ENCODE measurements at regions not wholly inside any gene's neighbourhood (a gene's known extent, or its start where the extent isn't known, plus 50 kb on each side); places are given as distances from the start of the nearest gene placed in this dataset.

DNA sequence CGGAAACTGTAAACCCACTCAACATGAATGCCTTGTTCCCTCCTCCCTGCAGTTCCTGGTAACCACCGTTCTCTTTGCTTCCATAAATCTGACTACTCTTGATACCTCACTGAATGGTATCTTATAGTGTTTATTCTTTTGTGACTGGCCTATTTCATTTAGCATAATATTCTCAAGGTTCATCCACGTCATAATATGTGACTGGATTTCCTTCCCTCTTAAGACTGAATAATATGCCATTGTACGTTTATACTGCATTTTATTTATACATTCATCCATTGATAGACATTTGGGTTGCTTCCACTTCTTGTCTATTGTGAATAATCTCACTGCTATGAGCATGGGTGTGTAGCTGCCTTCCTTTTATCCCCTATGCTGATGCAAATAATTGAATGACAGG, 253.3 kb upstream of the SMARCA2 start:
- H3K27ac Mint-ChIP-seq: no peak overlapping the region
- H3K4me1 Mint-ChIP-seq (ENCODE audit: low read depth): no peaks in the 10 kb centered on the region
- no peak for DNase-seq (ENCODE audit: low spot score)
- H3K9me3 Mint-ChIP-seq: peaks cover 6% of the 10 kb centered on the region
- intact Hi-C loops (cut with micrococcal nuclease): no loop called here
- H3K27me3 Mint-ChIP-seq (ENCODE audit: low read depth): no peaks in the 10 kb centered on the region
- no peak overlapping the region for H3K4me3 Mint-ChIP-seq (ENCODE audit: low read depth)
- H3K36me3 Mint-ChIP-seq (ENCODE audit: low read depth): no peaks in the 10 kb centered on the region

DNA sequence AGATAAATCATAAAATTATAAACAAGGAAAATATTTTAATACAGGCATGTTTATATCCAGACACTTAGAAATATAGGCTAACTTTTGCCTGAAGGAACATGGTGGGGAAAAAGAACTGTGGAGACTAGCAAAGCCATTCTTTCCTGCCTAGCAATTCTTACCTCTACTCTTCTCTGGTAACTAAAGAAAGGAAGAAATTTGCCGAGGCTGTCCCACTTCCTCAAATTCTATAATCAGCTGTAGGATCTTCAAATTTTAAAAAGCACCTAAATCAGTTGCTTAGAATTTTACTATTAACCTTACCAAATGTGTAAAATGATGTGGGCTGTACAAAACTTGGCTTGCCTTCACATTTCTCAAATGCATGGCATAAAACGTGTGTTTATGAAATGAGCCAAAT, 249.1 kb upstream of the SMARCA2 start:
- Mint-ChIP-seq H3K27ac (no peak overlapping the region), H3K4me3 (ENCODE audit: low read depth) (no peak overlapping the region), H3K27me3 (ENCODE audit: low read depth) (no peaks in the 10 kb centered on the region), H3K4me1 (ENCODE audit: low read depth) (no peaks in the 10 kb centered on the region), H3K9me3 (no peaks in the 10 kb centered on the region), H3K36me3 (ENCODE audit: low read depth) (no peaks in the 10 kb centered on the region)
- no peak for DNase-seq (ENCODE audit: low spot score)
- intact Hi-C loops (cut with micrococcal nuclease): no loop called here

DNA sequence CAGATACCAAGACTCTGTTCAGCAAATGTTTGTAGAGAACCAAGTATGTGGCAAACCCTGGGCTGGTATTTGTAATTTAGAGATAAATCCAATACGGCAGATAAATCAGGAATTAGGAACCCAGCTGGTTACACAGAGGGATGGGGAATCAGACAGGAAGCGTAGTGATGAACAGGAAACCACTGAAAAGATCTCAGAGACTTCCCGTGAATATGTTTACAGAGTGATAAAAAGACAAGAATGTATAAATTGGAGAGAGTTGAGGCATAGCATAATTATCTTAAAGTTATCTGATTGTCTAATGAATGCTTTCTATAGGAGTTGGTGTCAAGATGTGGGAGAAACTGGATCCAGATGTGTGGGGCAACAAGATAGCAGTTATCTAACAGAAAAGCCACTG, 246.6 kb upstream of the SMARCA2 start:
- DNase-seq (ENCODE audit: low spot score): no peak
- no peaks in the 10 kb centered on the region for H3K36me3 Mint-ChIP-seq (ENCODE audit: low read depth)
- intact Hi-C loops (cut with micrococcal nuclease): no loop called here

DNA sequence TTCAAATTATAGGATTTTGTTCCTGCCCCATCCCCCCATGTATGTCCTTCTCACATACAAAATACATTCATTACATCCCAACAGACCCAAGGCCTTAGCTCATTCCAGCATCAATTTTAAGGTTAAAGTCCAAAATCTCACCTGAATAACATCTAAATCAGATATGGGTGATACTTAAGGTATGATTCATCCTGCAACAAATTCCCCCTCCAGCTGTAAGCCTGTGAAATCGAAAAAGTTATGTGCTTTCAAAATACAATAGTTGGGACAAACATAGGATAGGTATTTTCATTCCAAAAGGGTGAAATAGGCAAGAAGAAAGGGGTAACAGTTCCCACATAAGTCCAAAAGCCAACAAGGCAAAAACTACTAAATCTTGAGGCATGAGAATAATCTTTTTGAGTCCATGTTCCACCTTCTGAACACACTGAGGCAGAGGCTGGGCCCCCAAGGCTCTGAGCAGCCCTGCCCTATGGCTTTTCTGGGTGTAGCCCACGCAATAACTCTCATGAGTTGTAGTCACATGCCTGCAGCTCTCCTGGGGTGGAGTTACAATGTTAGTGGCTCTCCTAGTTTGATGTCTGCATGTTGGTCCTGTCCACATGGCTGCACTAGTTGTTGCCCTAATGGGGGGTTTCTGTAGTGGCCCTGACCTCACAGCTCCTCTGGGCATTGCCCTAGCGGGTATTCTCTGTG, 243.9 kb upstream of the SMARCA2 start:
- no peaks in the 10 kb centered on the region for H3K9me3 Mint-ChIP-seq
- intact Hi-C loops (cut with micrococcal nuclease): no loop called here
- H3K36me3 Mint-ChIP-seq (ENCODE audit: low read depth): no peaks in the 10 kb centered on the region
- H3K27ac Mint-ChIP-seq: no peak overlapping the region
- no peaks in the 10 kb centered on the region for H3K27me3 Mint-ChIP-seq (ENCODE audit: low read depth)
- DNase-seq (ENCODE audit: low spot score): no peak
- H3K4me1 Mint-ChIP-seq (ENCODE audit: low read depth): no peaks in the 10 kb centered on the region
- no peak overlapping the region for H3K4me3 Mint-ChIP-seq (ENCODE audit: low read depth)

More for the DNA sequence above, 246.6 kb upstream of the SMARCA2 start:
- Mint-ChIP-seq H3K4me3 (ENCODE audit: low read depth) (no peak overlapping the region), H3K27me3 (ENCODE audit: low read depth) (no peaks in the 10 kb centered on the region), H3K27ac (no peak overlapping the region), H3K9me3 (no peaks in the 10 kb centered on the region), H3K4me1 (ENCODE audit: low read depth) (no peaks in the 10 kb centered on the region)

DNA sequence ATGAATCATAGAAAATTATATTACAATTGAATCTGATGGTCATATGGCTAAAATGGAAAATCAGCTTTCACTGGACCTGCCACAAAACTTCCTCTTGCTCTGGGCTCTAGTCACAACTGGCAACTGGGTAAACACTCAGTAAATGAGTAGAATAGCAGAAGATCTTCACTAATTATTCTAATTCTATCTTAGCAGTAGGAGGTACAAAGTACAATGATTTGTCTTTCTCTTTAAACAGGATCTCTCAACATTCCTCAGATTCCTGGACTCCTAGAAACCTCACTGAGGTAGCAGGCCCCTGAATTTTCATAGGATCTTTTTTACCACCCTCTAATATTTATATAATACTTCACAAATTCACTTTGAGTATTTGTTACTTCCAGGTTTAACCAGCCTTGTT, 239.9 kb upstream of the SMARCA2 start:
- intact Hi-C loops (cut with micrococcal nuclease): no loop called here
- no peaks in the 10 kb centered on the region for H3K9me3 Mint-ChIP-seq
- H3K27ac Mint-ChIP-seq: no peak overlapping the region
- H3K4me1 Mint-ChIP-seq (ENCODE audit: low read depth): no peaks in the 10 kb centered on the region
- H3K27me3 Mint-ChIP-seq (ENCODE audit: low read depth): no peaks in the 10 kb centered on the region
- DNase-seq (ENCODE audit: low spot score): no peak
- no peaks in the 10 kb centered on the region for H3K36me3 Mint-ChIP-seq (ENCODE audit: low read depth)
- H3K4me3 Mint-ChIP-seq (ENCODE audit: low read depth): no peak overlapping the region

DNA sequence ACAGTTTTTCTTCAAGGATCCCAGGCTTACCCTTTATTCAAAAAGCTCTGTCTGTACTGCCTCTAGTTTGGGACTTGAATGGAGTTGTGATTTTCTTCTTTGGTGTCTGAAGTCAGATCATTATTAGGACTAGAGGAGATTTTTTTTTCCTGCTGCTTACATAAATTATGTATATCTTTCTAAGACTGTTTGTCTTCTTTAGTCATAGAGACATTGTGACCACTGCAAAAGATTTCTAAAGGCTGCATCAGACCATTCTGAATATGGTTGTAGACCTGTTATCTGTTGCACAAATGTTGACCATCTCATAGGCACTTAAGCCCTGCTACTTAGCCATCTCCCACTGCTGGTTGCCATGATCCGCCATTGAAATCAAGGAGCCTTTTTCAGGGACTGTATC, 238.5 kb upstream of the SMARCA2 start:
- no peak for DNase-seq (ENCODE audit: low spot score)
- H3K27me3 Mint-ChIP-seq (ENCODE audit: low read depth): no peaks in the 10 kb centered on the region
- H3K27ac Mint-ChIP-seq: no peak overlapping the region
- H3K9me3 Mint-ChIP-seq: no peaks in the 10 kb centered on the region
- H3K36me3 Mint-ChIP-seq (ENCODE audit: low read depth): no peaks in the 10 kb centered on the region
- H3K4me1 Mint-ChIP-seq (ENCODE audit: low read depth): no peaks in the 10 kb centered on the region
- intact Hi-C loops (cut with micrococcal nuclease): no loop called here
- no peak overlapping the region for H3K4me3 Mint-ChIP-seq (ENCODE audit: low read depth)

DNA sequence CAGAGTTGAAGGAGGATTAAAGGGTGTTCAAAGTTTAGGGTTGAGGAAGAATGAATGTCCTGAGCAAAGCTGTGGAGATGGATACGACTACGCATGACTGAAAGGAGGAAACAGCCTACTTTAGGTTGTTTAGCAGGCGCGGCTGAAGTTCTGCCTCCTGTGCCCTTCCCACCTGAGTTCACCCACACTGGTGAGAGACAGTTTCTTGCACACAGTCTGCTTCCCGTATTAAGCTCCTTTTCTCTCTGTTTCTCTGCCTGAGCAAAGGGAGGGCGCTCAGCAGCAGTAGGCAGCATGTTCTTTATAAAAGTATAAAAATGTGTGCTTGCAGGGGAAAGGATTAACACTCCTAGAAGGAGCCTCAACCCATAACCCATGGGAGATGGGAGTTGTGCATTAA, 224.0 kb upstream of the SMARCA2 start:
- H3K27ac Mint-ChIP-seq: no peak overlapping the region
- no peak overlapping the region for H3K4me3 Mint-ChIP-seq (ENCODE audit: low read depth)
- H3K4me1 Mint-ChIP-seq (ENCODE audit: low read depth): no peaks in the 10 kb centered on the region
- intact Hi-C loops (cut with micrococcal nuclease): no loop called here
- no peaks in the 10 kb centered on the region for H3K36me3 Mint-ChIP-seq (ENCODE audit: low read depth)
- H3K9me3 Mint-ChIP-seq: no peaks in the 10 kb centered on the region
- H3K27me3 Mint-ChIP-seq (ENCODE audit: low read depth): peaks cover 2% of the 10 kb centered on the region
- no peak for DNase-seq (ENCODE audit: low spot score)

DNA sequence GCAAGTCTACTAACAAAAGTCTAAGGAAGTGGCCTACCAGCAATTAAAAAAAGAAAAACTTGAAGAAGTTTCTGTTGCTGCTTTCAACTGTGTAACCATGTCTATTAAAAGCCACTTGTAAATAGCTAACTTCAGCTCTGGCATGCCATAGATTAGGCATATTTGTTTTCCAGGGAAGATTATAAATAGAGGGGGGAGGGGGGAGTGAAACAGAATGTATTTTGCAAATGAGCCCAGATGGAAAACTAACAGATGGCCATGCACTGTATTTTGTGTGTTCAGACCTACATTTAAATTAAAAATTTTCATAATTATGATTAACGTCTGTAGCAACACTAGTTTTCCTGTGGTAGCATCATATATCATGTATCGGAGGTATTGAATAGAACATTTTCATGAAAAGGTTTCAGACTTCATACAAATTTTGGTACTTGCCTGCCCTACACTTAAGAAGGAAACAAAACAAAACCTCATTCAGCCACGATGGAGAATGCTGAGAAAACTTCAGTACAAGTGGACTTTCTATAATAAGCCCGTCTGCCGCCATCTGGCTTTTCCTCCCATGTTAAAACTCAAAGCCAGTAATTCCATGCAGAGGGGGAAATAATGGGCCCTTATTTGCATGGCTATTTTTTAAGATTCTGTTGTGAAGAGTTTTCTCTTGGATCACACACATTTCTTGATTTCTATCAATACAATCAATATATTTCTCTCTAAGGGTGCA, 220.4 kb upstream of the SMARCA2 start:
- no peaks in the 10 kb centered on the region for H3K9me3 Mint-ChIP-seq
- no peak overlapping the region for H3K4me3 Mint-ChIP-seq (ENCODE audit: low read depth)
- peaks cover 2% of the 10 kb centered on the region for H3K27me3 Mint-ChIP-seq (ENCODE audit: low read depth)
- no peaks in the 10 kb centered on the region for H3K36me3 Mint-ChIP-seq (ENCODE audit: low read depth)
- intact Hi-C loops (cut with micrococcal nuclease): no loop called here
- DNase-seq (ENCODE audit: low spot score): no peak
- no peaks in the 10 kb centered on the region for H3K4me1 Mint-ChIP-seq (ENCODE audit: low read depth)
- no peak overlapping the region for H3K27ac Mint-ChIP-seq

DNA sequence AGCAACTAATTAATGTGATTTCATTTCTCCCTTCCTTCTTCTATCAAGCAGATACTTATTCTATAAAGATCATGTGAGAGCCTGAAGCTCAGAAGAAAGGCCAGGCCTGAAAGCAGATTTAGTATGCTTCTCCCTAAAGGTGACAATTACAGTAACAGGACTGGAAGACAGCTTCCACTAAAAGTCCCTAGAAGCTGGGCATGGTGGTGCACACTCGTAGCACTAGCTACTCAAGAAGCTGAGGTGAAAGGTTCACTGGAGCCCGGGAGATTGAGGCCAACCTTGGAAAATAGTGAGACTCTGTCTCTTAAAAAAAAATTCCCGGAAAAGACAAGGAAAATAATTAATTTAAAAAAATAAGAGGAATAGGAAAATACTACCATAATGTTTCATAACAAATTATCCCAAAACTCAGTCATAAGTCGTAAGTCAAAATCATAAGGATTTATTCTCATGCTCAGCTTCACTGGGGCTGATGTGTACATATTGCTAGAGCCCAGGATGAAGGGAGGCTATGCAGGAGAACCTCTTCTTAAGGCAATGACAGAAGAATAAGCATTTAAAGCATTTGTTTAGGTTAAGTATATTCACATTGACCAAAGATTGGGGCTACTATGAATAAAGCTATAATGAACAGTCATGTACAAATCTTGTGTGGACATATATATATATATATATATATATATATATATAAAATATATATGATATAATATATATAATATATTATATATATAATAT, 210.8 kb upstream of the SMARCA2 start:
- Mint-ChIP-seq H3K4me3 (ENCODE audit: low read depth) (no peak overlapping the region), H3K9me3 (no peaks in the 10 kb centered on the region), H3K27ac (no peak overlapping the region), H3K27me3 (ENCODE audit: low read depth) (no peaks in the 10 kb centered on the region), H3K4me1 (ENCODE audit: low read depth) (peaks cover 4% of the 10 kb centered on the region), H3K36me3 (ENCODE audit: low read depth) (no peaks in the 10 kb centered on the region)
- intact Hi-C loops (cut with micrococcal nuclease): loop anchor here (2.0 to 10.0 kb wide), 2 partner anchors 75 to 281 kb away; no protein-coding TSS in a partner anchor
- no peak for DNase-seq (ENCODE audit: low spot score)

DNA sequence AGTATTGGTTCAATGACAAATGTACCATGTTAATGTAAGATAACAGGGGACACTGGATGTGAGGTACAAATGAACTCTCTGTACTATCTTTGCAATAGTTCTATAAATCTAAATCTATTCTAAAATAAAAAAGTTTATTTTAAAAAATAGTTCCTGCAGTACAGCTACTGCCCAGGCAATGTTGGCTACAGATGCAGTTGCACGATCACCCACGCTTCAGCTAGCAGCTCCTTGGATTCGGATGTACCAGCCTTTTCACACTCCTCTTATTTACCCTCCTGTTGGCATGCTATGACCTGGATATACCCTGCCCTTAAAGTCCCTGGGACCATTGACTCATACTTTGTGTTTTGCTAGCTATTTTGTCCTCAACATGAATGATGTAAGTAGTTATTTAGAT, 185.4 kb upstream of the SMARCA2 start:
- intact Hi-C loops (cut with micrococcal nuclease): no loop called here
- no peaks in the 10 kb centered on the region for H3K9me3 Mint-ChIP-seq
- peaks cover 13% of the 10 kb centered on the region for H3K27me3 Mint-ChIP-seq (ENCODE audit: low read depth)
- H3K4me3 Mint-ChIP-seq (ENCODE audit: low read depth): no peak overlapping the region
- H3K36me3 Mint-ChIP-seq (ENCODE audit: low read depth): no peaks in the 10 kb centered on the region
- no peak for DNase-seq (ENCODE audit: low spot score)
- no peak overlapping the region for H3K27ac Mint-ChIP-seq
- no peaks in the 10 kb centered on the region for H3K4me1 Mint-ChIP-seq (ENCODE audit: low read depth)

DNA sequence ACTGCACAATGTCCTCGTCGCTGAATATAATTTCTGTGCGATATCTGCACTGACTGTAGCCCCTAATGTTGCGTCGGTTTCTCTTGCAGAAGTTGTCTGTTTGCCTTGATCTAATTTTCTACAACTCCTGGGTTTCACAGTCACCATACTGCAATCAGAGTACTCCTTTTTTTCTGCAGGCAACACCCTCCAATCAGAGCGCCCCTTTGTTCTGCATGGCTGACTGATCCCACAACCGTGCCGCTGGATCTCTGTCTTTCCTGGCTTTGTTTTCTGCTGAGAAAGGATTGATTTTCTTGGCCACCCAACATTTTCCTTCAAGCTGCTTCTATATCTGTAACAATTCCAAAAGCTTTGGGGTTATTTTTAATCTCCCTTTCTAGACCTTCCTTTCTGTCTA, 182.2 kb upstream of the SMARCA2 start:
- Mint-ChIP-seq H3K27ac (no peak overlapping the region), H3K4me1 (ENCODE audit: low read depth) (no peaks in the 10 kb centered on the region), H3K27me3 (ENCODE audit: low read depth) (peaks cover 11% of the 10 kb centered on the region), H3K36me3 (ENCODE audit: low read depth) (no peaks in the 10 kb centered on the region), H3K9me3 (no peaks in the 10 kb centered on the region), H3K4me3 (ENCODE audit: low read depth) (no peak overlapping the region)
- intact Hi-C loops (cut with micrococcal nuclease): no loop called here
- no peak for DNase-seq (ENCODE audit: low spot score)

DNA sequence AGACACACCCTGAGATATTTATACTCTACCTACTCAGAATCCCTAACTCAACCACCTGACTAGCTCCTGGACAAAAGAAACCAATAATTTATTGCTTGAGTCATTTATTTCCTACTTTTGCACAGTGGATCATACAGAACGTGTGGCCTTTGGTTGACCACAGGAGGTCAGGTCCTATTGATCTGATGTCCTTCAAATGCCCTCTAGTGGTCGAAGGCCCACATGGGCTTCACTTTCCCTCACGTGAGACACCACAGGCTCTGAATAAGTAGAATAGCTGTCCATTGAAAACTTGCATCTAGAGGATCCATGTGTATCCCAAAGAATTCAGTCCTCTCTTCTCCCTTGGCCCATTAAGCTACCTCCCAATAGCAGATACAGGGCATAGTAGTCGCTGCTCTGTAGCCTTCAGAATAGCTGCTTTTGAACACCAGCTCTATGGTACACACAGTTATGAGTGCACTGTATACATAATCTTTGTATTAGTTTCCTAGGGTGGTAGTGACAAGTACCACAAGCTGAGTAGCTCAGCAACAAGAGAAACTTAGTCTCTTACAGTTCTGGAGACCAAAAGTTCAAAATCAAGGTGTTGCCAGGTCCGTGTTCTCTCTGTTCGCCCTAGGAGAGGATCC, 177.6 kb upstream of the SMARCA2 start:
- no peaks in the 10 kb centered on the region for H3K4me1 Mint-ChIP-seq (ENCODE audit: low read depth)
- H3K27ac Mint-ChIP-seq: no peak overlapping the region
- no peak for DNase-seq (ENCODE audit: low spot score)
- no peaks in the 10 kb centered on the region for H3K9me3 Mint-ChIP-seq
- no peaks in the 10 kb centered on the region for H3K36me3 Mint-ChIP-seq (ENCODE audit: low read depth)
- H3K27me3 Mint-ChIP-seq (ENCODE audit: low read depth): peaks cover 4% of the 10 kb centered on the region
- intact Hi-C loops (cut with micrococcal nuclease): no loop called here
- no peak overlapping the region for H3K4me3 Mint-ChIP-seq (ENCODE audit: low read depth)

DNA sequence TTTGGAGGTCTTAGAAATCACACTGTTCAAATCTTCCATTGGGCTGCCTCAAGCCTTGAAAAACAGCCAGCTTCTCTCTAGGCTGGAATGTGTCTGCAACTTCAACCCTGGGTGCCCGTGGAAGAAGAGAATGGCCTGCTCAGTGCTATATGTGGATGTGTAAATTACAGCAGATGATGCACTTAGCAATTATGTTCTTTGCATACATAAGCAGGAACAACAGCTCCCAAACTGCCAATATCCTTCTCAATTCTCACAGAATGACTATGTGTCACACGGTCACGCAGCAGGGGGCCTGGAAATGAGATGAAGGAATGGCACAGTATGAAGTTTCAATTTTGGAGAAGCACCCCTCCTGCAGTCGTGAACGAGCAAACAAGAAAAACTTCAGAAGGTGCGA, 175.2 kb upstream of the SMARCA2 start:
- peaks cover 5% of the 10 kb centered on the region for H3K27me3 Mint-ChIP-seq (ENCODE audit: low read depth)
- H3K27ac Mint-ChIP-seq: no peak overlapping the region
- no peak overlapping the region for H3K4me3 Mint-ChIP-seq (ENCODE audit: low read depth)
- no peaks in the 10 kb centered on the region for H3K36me3 Mint-ChIP-seq (ENCODE audit: low read depth)
- DNase-seq (ENCODE audit: low spot score): no peak
- H3K4me1 Mint-ChIP-seq (ENCODE audit: low read depth): no peaks in the 10 kb centered on the region
- intact Hi-C loops (cut with micrococcal nuclease): no loop called here
- no peaks in the 10 kb centered on the region for H3K9me3 Mint-ChIP-seq

Measured in activated T-helper 2 cell treated with anti-CD3 and anti-CD28 coated beads, Interferon-gamma antibody, Interleukin-2, Interleukin-4, amounts not matched to agents 10 μg/mL and 5 μg/mL and 100 μg/mL, durations not matched to agents 14 hours and 24 hours and 36 hours (primary cell).